CD14-positive monocyte (primary cell): ENCODE measurements at regions not wholly inside any gene's neighbourhood (a gene's known extent, or its start where the extent isn't known, plus 50 kb on each side); places are given as distances from the start of the nearest gene placed in this dataset.

Experiments
- DNase-seq, 3 donors: peaks; one replicate each; pipeline ENCODE4 v3.0.0-alpha.2; 2011 to 2022
- H2AFZ ChIP-seq: 2 replicates; pipeline ENCODE4 v1.6.0; 2012; ENCODE audit warnings: mild to moderate bottlenecking, low read depth, low read length, inconsistent platforms; ENCODE audit not compliant: insufficient read depth, poor library complexity, severe bottlenecking
- H3K27ac ChIP-seq, 2 donors: 1 replicate in 1 of 2; 2 replicates in 1 of 2; pipeline ENCODE4 v1.5.1; 2012 to 2013; ENCODE audit warnings: low read length in 2 of 2, control low read depth in 1 of 2, inconsistent platforms in 1 of 2, low read depth in 1 of 2, mild to moderate bottlenecking in 1 of 2
- H3K27me3 ChIP-seq, 2 donors: one replicate each; pipeline versions ENCODE4 v1.6.0 to v1.6.1; 2011 to 2013; ENCODE audit warnings: low read length in 2 of 2; ENCODE audit not compliant: control insufficient read depth in 2 of 2, insufficient read depth in 2 of 2
- H3K36me3 ChIP-seq, 2 donors: replicated peaks in 1 of 2; 1 replicate in 1 of 2; 2 replicates in 1 of 2; pipeline versions ENCODE4 v1.5.1 to v1.6.1; 2012 to 2013; ENCODE audit warnings: low read length in 2 of 2, control low read depth in 1 of 2, inconsistent platforms in 1 of 2, mild to moderate bottlenecking in 1 of 2; ENCODE audit not compliant: insufficient read depth in 2 of 2, control insufficient read depth in 1 of 2
- H3K4me1 ChIP-seq, 2 donors: 1 replicate in 1 of 2; 2 replicates in 1 of 2; pipeline versions ENCODE4 v1.5.1 to v1.6.1; 2012 to 2013; ENCODE audit warnings: low read length in 2 of 2, control low read depth in 1 of 2, inconsistent platforms in 1 of 2, mild to moderate bottlenecking in 1 of 2, moderate library complexity in 1 of 2; ENCODE audit not compliant: insufficient read depth in 2 of 2, control insufficient read depth in 1 of 2
- H3K4me2 ChIP-seq: replicated peaks from 2 replicates; pipeline ENCODE3; 2012; ENCODE audit warnings: low read length, moderate library complexity, mild to moderate bottlenecking; ENCODE audit not compliant: poor library complexity, severe bottlenecking; ENCODE audit errors: extremely low read depth
- H3K4me3 ChIP-seq, 3 experiments: fragments of 200-600 bp in 1 of 3; sonication (generic) in 1 of 3; replicated peaks in 1 of 3; 1 replicate in 2 of 3; 2 replicates in 1 of 3; pipeline ENCODE4 v1.5.1; 2011 to 2013; ENCODE audit warnings: low read length in 3 of 3, mild to moderate bottlenecking in 3 of 3, control low read depth in 2 of 3, low read depth in 2 of 3, inconsistent platforms in 1 of 3, moderate library complexity in 1 of 3
- H3K79me2 ChIP-seq: 2 replicates; pipeline ENCODE4 v1.6.0; 2012; ENCODE audit warnings: mild to moderate bottlenecking, control low read depth, inconsistent platforms, low read length, moderate library complexity; ENCODE audit not compliant: insufficient read depth
- H3K9ac ChIP-seq: 2 replicates; pipeline ENCODE4 v1.6.0; 2017; ENCODE audit warnings: low read length, mild to moderate bottlenecking; ENCODE audit not compliant: insufficient read depth, poor library complexity, severe bottlenecking
- H3K9me3 ChIP-seq, 2 donors: replicated peaks in 1 of 2; 1 replicate in 1 of 2; 2 replicates in 1 of 2; pipeline versions ENCODE4 v1.5.1 to v1.6.1; 2012 to 2013; ENCODE audit warnings: low read length in 2 of 2, control low read depth in 1 of 2; ENCODE audit not compliant: control insufficient read depth in 1 of 2, insufficient read depth in 1 of 2
- H4K20me1 ChIP-seq: 2 replicates; pipeline ENCODE4 v1.6.0; 2012; ENCODE audit warnings: mild to moderate bottlenecking, low read length, control low read depth, moderate library complexity; ENCODE audit not compliant: insufficient read depth
- H3K27ac Mint-ChIP-seq, 7 donors: one replicate each; pipeline ENCODE4 v1.8.0; 2020; ENCODE audit warnings: mild to moderate bottlenecking in 7 of 7, mixed read lengths in 7 of 7, moderate library complexity in 6 of 7, inconsistent platforms in 2 of 7
- H3K27me3 Mint-ChIP-seq, 3 donors: one replicate each; pipeline ENCODE4 v1.8.0; 2021 to 2022; ENCODE audit warnings: low read depth in 3 of 3, mild to moderate bottlenecking in 3 of 3, mixed read lengths in 3 of 3, moderate library complexity in 3 of 3, inconsistent platforms in 1 of 3
- H3K36me3 Mint-ChIP-seq, 2 donors: one replicate each; pipeline ENCODE4 v1.8.0; 2020; ENCODE audit warnings: mixed read lengths in 2 of 2, inconsistent platforms in 1 of 2, mild to moderate bottlenecking in 1 of 2
- H3K4me1 Mint-ChIP-seq: one replicate; pipeline ENCODE4 v1.8.0; 2020; ENCODE audit warnings: mild to moderate bottlenecking, mixed read lengths
- H3K4me3 Mint-ChIP-seq, 2 donors: one replicate each; pipeline ENCODE4 v1.8.0; 2020; ENCODE audit warnings: mild to moderate bottlenecking in 2 of 2, mixed read lengths in 2 of 2, moderate library complexity in 1 of 2
- H3K9me3 Mint-ChIP-seq, 7 donors: one replicate each; pipeline ENCODE4 v1.8.0; 2020 to 2022; ENCODE audit warnings: mixed read lengths in 7 of 7, mild to moderate bottlenecking in 6 of 7, moderate library complexity in 6 of 7, inconsistent platforms in 2 of 7
- CTCF ChIP-seq: fragments of 200-600 bp; IDR thresholded peaks from one replicate; pipeline ENCODE4 v1.8.0; 2022; ENCODE audit warnings: antibody characterized with exemption, mild to moderate bottlenecking
- WGBS: methylation state at CpG from one replicate; pipeline ENCODE4 v1.1.5; 2013; ENCODE audit warnings: missing lambda C conversion rate; ENCODE audit not compliant: insufficient coverage; 5-methylcytosine and 5-hydroxymethylcytosine counted together
- intact Hi-C, 2 donors: fragments of 100-400 bp; cut with micrococcal nuclease; formaldehyde crosslinking; loops; one replicate each; pipeline versions ENCODE4 v1.15.0 to v1.15.1; 2023

GRCh38 chr17:79420318-79421243, 190.3 kb downstream of the RBFOX3 start:
- Histone ChIP-seq H3K9ac (no peak overlapping the region), H3K79me2 (no peaks in the 10 kb centered on the region), H2AFZ (no peak overlapping the region), H3K27ac (no peak overlapping the region), H3K27me3 (no peaks in the 10 kb centered on the region), H3K9me3 (no peaks in the 10 kb centered on the region), H3K4me1 (no peaks in the 10 kb centered on the region), H4K20me1 (no peaks in the 10 kb centered on the region), H3K4me2 (no peak overlapping the region), H3K4me3 (no peak overlapping the region), H3K36me3 (no peaks in the 10 kb centered on the region)
- DNase-seq, result no peak
- WGBS, result 67% methylated on average over 15 of the region's 19 CpGs
- TF ChIP-seq CTCF, result no peak
- no peaks in the 10 kb centered on the region for H3K4me1 Mint-ChIP-seq
- intact Hi-C loops, result no loop called here
- peaks cover 4 to 6% (median 5%) of the 10 kb centered on the region in 3 donors for H3K27me3 Mint-ChIP-seq
- no peaks in the 10 kb centered on the region for H3K9me3 Mint-ChIP-seq
- no peak overlapping the region for H3K4me3 Mint-ChIP-seq
- no peaks in the 10 kb centered on the region for H3K36me3 Mint-ChIP-seq
- H3K27ac Mint-ChIP-seq, result no peak overlapping the region

GRCh38 chr17:79417476-79417988, 193.3 kb downstream of the RBFOX3 start:
- Histone ChIP-seq H3K4me3 (no peak overlapping the region), H2AFZ (no peak overlapping the region), H3K27me3 (peaks cover 0 to 3% of the 10 kb centered on the region in 2 donors), H3K4me2 (no peak overlapping the region), H3K4me1 (no peaks in the 10 kb centered on the region), H3K36me3 (no peaks in the 10 kb centered on the region), H3K27ac (no peak overlapping the region), H3K79me2 (no peaks in the 10 kb centered on the region), H3K9me3 (no peaks in the 10 kb centered on the region), H3K9ac (no peak overlapping the region), H4K20me1 (no peaks in the 10 kb centered on the region)
- Mint-ChIP-seq H3K4me3 (no peak overlapping the region), H3K27me3 (peaks cover 3 to 6% (median 5%) of the 10 kb centered on the region in 3 donors), H3K27ac (no peak overlapping the region), H3K36me3 (no peaks in the 10 kb centered on the region), H3K9me3 (no peaks in the 10 kb centered on the region), H3K4me1 (no peaks in the 10 kb centered on the region)
- intact Hi-C loops, result no loop called here
- DNase-seq, result no peak
- WGBS, result 88% methylated on average over 8 of the region's 14 CpGs
- TF ChIP-seq CTCF, result no peak
